Esophagus mucosa (tissue), 1 donor: ENCODE measurements at regions not wholly inside any gene's neighbourhood (a gene's known extent, or its start where the extent isn't known, plus 50 kb on each side); places are given as distances from the start of the nearest gene placed in this dataset.
"Not testable (repeated sequence)": the region's sequence is repeated elsewhere in the genome, so short reads cannot be mapped to it uniquely, and the experiment has no call there.

Experiments
- ATAC-seq: fragments of 200-7000 bp; cut with Tn5 transposase; one replicate; pipeline ENCODE4 v1.9.1; 2020
- donor health status: DM: yes; HTN: yes; CAD: no.

DNA sequence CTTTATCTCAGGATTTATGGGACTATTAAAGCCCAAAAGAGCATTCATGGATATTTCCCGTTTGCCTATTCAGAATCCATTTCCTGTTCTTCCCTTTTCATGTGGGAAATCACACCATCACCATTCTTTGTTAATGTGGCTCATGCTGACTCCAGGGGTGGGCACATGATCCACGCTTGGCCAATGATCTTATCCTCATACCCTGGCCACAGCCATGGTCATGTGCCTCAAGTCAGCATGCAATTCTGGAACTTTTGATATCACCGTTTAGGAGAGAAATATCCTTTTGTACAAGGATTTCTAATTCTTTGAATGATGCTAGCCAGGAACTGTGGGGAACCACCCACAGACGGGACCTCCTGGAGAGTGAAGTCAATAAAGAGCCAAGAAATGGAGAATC, 272.2 kb downstream of the PRELID2 start:
- no peak for ATAC-seq

DNA sequence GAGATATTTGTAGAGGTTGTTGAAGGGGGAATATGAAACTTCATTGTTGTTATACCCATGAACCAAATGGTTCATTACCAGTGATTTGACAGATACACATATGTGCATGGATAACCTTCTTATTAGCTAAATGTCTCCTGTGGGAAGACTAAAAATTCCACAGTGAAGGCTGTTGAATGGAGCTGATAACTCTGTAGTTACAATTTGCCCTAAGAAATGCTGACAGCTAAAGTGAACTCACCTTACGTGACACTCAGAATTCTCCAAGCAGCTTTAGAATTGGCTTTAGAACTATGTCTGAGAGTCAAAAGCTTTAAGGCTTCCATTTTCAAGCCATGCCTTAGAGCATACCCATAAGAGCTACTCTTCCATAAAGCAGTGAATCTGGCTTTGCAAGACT, 276.9 kb downstream of the PRELID2 start:
- no peak for ATAC-seq

DNA sequence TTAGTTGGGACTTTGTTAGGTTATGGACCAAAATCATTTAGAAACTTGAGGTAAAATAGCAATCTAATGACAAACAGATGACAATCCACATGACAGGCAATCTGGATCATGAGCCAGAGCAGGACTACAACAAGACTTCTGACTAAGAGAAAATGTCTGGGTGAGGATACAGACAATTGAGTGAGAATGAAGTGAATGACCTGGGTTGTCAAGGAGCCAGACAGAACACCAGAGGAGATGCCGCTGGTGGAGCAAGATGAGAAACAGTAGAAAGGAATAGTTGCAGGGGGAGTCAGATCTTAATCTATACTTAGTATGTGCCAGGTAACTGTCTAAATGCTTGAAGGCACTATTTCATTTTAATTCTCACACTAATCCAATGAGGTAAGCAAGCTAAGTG, 277.8 kb downstream of the PRELID2 start:
- ATAC-seq: no peak

DNA sequence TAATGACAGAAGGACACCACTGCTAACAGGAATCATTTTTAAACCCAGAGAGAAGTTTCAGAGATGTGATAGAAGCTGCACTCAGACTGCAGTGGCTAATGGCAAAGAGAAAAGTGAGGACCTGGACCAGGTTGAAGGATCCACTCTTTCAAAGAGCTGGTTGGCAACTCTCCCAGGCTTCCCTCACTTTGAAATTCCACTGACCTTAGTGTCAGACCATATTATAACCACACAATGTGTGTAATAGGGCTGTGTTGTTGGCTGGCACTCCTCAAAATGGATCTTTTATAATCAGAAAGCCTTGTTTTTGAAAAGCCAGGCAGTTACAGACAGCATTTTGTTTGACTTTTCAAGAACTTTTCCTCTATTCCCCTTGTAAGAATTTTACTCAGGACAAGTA, 280.7 kb downstream of the PRELID2 start:
- ATAC-seq: no peak

DNA sequence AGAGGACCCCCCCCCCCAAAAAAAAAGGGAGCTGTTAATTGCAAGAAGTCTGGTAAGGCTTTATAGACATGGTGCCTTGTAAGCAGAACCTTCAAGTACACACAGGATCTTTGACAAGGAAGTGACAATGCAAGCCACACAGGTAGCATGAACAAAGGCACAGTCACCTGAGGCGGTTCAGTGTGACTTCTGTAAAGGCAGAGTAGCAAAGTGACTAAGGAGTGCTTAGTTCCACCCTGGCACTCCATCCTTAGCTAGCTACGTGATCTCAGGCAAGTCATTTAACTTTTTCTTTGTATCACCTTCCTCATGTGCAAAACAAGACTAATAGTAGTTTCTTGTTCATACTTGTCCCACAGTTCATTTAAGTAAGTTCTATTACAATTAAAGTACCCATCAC, 282.0 kb downstream of the PRELID2 start:
- peak; percentile 99 for ATAC-seq

DNA sequence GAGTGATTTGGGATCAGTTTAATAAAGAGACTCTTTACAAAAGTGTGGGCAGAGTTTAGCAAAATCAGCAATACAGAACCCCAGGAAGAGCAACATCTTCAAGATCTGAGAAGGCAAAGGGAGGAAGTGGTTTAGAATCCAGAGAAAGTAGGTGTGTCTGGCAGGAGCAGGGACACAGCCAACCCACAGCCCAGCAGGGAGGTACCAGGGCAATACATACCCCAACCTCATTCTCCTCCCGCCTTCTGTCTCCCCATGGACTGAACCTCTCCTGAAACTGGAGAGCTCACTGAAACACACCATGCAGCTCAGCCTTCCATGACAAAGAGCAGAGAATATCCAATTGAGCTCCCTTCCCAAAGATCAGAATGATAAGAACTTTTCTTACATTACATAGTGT, 283.4 kb downstream of the PRELID2 start:
- no peak for ATAC-seq

DNA sequence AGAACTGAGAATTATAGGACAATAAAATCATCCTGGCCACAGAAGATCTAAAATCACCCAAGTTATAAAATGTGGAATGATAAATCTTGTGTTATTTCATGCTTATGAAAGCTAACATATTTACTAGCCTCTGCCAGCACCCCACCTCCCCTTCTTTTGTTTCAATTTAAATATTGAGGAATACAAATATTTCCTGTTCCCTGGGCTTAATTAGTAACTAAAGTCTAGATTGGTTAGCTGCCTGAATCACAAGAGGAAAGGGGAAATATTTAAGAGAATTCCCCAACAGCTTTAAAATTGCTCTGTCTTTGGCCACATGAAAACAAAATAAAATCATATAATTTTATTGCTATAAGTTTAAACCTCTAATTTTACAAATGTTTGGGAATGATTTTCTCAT, 287.0 kb downstream of the PRELID2 start:
- ATAC-seq: no peak

DNA sequence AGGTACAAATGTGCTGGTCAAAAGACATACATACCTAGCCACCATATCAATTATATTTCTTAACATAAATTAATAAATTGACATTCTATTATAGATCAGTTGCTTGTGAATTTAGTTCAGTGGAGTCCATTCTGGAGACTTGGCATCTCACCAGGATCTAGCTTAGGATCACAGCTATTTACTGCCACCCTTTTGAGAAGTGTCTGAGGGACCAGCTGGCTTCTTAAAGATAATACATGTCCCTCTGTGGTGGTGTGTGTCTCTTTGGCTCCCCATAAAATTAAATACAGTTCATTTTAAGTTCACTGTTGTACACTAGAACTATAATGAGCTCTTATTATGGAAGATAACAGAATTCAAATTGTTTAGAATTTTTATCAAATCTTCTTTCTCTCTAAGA, 290.7 kb downstream of the PRELID2 start:
- no peak for ATAC-seq

DNA sequence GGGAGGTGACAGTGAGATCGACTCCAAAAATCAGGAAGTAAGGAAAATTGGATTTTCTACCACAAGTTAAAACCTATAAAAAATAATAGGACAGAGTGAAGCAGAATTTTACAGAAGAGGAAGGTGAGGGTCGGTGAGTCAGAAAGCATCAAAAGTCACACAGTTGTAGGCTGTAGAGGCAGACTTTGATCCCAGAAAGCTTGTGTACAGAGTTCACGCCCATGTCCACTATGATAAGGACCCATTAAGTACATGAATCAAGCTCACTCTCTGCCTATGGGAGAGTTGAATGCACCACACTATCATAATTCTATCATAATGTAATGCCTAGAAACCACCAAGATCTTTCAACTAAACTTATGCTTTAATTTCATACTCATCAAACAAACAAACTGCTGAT, 291.2 kb downstream of the PRELID2 start:
- ATAC-seq: no peak

DNA sequence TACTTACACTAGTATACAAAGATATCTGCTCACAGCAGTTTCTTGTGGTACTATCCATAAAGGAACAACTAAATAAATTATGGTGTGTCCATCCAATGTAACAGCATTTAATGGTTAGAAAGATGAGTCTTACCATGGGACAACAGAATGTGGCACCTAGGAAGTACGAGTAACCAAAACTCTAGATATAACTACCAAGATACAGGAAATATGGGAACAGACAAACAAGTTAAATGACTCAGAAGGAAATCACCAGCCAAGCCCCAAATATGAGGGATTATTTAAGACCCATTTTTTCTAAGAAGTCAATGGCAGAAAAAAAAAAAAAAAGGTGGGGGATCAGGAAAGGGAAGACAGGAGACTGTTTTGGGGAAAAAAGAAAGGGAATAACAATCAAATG, 294.8 kb downstream of the PRELID2 start:
- no peak for ATAC-seq

DNA sequence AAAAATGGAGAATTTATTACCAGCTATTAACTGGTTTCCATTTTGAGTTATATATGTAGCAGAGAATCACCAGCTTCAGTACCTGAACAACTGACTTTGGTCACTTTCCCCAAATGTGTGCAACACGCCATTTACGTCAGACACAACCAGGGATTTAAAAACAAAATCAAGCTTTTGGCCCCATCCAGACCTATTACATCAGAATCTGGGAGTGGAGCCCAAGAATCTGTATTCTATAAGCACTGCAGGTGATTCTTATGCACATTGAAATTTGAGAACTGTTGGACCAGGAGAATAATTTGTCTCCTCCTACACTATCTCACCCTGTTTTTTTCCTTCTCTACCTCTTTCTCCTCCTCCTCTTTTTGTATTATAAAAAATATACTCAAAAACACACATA, 295.9 kb downstream of the PRELID2 start:
- no peak for ATAC-seq

DNA sequence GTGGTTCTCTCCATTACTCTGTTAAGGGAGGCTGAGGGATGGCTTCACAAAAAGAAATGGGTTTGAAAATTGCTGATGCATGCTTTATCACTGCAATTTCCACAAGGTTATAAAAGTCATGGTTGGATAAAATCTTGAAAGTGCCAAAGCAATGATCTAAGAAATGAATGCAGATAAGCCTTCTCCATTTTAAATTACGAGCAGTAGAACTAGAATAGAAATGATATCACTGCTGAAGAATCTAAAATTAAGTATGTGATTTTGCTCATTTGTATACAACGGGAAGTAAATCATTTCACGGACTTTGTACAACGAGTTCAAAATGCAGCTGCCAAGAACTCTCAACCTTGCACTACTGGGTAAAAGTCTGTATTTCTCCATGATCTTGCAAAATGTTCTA, 299.0 kb downstream of the PRELID2 start:
- ATAC-seq: no peak

DNA sequence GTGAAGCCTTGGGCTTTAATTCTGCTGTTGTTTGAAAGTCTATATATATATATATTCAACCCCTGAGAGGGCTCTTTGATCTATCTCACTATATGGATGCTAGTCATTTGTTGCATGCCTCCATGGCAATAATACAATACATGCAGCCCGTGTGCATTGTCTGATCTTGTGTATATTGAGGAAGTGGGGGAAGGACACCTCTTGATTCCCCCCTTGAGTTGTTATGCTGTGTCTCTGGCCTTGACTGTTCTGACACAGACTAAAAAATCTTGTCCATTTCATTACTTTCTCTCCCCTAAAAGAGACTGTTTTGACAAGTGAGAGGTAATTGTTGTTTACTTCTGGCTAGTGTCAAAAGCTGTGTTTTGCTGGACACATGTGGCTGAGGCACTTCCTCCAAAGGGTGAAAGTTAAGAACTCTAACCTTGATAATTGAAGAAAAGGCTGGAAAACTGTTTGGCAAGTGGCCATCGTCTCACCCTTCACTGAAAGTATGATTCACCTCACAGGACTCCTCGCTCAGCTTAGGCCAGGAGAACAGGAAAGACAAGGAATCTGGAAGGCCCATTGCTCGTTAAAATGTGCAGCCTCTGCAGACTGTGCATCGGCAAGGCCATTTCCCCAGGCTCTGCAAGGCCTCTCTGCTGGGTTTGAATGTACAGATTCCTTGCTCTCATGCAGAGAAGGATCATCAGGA, 304.0 kb downstream of the PRELID2 start:
- ATAC-seq: peak; percentile 98

DNA sequence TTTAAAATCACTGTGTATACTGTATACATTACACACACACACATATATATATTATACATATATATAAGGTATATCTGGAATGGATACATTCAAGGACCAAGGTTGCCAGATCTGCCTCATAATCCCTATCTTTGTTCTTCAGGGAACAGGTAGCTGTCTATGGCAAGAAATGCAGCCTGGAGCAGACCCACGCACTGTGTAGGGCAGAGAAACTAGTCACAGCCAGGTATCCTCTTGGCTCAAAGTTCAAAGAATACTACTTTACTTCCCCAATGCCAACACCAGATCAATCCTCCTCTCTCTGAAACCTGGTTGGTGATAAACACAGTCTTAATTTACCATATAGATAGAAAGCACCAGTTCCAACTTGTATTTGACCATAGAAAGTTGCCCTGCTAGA, 313.6 kb downstream of the PRELID2 start:
- ATAC-seq: peak; percentile 41

DNA sequence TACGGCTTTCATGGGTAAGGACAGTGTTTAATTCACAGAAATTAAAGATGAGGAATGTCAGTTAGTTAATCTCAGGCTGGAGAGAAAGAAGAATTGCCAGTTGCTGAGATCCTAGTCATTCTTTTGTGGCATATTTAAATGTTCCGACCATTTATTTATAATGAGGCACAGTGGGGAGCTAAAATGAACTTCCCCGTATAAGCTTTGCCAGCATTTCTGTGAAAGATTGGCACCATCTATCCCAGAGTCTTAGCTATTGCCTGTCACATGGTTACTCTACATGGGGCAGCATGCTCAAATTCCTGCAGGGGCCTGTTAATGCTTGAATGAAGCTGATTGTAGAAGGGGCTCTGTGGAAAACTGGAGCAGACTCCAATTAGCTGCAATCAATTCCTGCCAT, 314.1 kb downstream of the PRELID2 start:
- ATAC-seq: peak; percentile 49

DNA sequence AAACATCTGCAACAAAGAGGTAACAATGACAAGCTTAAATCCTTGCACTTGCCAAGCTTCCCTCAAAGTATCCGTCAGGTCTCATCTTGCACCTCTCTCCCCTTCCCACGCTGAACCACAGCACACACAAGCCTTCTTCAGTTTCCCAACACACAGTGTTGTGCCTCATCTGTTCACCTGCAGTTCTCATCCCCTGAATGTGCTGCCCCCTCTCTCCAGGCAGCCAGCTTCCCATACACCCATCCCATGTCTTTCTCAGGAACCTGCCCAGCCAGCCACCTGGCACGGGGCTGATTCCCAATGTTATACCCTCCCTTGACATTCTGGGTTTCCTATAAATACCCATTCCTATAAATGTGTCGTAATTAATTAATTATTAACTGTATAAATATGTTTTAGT, 314.8 kb downstream of the PRELID2 start:
- no peak for ATAC-seq

DNA sequence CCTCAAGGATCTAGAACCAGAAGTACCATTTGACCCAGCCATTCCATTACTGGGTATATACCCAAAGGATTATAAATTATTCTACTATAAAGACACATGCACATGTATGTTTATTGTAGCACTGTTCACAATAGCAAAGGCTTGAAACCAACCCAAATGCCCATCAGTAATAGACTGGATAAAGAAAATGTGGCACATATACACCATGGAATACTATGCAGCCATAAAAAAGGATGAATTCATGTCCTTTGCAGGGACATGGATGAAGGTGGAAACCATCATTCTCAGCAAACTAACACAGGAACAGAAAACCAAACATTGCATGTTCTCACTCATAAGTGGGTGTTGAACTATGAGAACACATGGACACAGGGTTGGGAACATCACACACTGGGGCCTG, 317.6 kb downstream of the PRELID2 start:
- not testable (repeated sequence) for ATAC-seq

DNA sequence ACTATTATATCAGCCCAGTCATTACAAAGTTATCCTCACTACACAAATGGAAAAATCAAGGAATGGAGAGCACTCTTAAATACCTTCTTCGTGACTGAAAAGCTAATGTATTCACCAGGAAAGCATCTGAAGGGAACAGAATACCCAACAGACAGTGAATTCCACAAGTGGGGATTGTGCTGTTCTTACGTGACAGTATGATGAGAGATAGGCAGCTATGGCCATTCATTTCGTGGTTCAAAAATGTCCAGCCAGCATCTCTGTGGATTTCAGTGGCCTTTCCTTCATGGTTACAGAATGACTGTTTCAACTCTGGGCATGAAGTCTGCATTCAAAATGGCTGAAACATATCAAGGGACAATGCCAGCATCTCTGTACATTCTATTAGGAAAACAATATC, 323.8 kb downstream of the PRELID2 start:
- ATAC-seq: no peak

DNA sequence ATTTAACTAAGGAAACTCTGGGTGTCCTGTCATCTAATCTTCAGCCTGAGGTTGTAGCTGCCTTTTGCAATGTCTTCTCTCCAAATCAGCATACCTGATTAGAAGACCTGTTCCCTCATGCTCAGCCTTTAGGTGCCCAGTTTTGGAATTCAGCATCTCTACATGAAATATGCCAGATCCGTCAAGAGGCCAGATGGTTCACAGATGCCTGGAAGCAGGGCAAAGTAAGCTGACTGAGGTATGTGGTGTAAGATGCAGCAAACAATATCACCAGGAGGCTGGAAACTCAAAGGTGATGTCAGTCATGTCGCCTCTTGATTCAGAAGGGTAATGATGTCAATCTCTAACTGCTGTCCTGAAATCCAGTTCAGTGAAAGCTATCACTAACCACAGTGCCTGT, 324.4 kb downstream of the PRELID2 start:
- no peak for ATAC-seq

DNA sequence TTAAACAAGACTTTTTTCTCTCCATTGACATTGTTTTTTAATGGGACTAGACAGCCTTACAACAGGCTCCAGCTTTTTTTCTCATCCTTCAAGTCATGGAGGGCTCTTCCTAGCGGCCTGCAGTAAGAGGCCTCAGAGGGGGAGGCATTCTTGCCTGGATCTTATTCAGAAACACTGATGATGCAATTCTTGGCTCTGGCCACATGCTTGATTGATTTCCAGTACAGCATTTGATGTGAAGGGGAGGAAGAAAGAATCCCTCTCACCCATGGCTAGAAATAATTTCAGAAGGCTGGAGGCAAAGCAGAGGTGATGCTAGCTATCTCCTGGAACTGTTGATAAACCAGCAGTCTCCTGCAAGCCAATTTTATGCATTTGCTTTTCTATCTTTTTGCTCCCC, 324.8 kb downstream of the PRELID2 start:
- no peak for ATAC-seq

DNA sequence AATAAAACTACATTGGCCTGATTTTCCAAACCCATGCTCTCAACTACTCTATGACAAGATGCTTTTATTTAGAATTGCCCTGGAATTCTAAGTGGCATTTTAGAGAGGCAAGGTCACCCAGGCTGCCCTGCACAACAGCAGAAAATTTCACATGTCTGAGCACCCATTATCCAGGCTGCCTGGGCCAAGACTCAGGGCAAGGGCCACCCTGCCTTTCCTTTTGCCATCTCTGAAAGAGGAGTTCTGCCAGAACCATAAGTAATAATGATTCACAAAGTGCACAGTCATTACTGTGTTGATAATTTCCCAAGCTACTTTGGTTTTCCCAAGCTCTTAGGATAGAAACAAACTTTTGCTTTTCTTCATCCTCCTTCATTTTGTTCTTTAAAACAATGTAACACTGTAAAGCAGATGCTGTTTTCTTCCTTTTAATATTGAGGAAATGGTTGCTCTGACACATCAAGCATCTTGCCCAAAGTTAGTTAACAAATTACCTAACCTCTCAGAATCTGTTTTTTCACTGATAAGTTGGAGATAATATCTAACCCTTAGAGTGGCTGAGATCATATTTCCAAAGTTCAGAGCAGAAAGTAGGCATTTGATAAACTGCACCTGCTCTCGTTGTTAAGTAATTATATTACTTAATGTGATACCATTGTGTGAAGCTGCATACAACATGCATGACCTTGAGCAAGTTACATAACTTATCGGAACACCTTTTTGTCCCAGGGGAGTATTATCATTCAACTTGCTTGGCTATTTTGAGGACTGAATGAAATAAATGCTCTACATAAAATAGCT, 325.6 kb downstream of the PRELID2 start:
- no peak for ATAC-seq

DNA sequence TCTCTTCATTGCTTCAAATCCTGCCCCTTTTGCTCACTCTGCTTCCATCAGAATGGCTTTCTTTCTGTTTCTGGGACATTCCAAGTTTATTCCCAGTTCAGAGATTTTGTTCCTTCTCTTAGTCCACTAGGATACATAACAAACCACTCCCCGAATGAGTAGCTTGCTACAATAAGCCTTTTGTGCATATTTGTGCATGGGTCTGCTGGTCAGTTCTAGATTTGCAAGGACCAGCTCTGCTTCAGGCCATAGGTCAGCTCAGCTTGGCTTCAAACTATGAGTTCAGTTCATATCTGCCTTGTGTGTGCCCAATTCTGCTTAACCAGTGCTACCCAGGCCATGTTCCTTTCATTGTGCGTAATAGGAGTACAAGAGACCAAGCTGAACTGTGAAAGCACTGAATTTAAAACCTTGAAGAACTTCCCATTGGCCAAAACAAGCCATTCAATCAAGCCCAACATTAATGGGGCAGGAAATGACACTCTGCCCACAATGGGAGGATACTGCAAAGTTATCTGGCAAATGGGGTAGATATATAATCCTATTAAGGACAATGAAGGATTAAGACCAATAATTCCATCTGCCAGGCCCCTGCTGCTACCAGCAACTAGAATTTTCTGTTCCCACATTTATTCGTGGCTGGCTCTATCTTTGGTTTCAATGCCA, 328.8 kb downstream of the PRELID2 start:
- ATAC-seq: no peak

DNA sequence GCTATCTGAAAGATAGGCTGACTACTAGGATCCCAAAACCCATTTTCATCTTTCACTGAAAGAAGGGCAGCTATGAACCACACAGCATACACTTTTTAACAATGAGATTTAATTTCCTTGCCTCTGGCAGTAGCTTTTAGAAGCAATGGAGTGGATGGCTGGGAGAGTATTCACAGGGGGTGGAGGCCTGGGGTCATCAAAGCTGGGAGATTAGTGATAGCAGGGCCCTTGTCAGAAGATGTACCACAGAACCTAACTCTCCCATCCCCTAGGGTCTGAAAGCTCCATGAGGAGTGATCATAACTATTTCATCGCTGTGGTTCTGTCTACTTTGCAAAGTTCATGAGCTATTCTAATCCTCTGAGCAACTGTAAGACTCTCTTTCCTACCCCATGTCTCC, 332.2 kb downstream of the PRELID2 start:
- ATAC-seq: no peak

DNA sequence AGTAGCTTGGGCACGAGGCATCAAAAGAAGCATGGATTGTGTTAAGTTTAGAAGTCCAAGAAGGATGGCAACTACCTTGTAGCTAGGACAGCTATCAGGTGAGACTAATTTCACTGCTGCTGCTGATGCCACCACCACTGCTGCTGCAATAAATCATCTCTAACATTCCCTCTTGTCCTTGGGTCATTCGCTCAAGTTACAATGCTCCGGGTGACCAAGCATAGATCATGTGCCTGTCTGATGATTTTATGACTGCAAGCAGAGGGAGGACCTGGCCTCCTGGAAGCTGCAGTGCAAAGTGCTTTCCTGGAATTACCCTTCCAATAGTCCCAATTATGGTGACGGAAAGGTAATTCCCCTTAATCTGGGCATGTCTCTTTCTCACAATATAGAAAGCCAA, 334.4 kb downstream of the PRELID2 start:
- no peak for ATAC-seq
